ENCODE measurements at regions not wholly inside any gene's neighbourhood (a gene's known extent, or its start where the extent isn't known, plus 50 kb on each side); places are given as distances from the start of the nearest gene placed in this dataset.

DNA sequence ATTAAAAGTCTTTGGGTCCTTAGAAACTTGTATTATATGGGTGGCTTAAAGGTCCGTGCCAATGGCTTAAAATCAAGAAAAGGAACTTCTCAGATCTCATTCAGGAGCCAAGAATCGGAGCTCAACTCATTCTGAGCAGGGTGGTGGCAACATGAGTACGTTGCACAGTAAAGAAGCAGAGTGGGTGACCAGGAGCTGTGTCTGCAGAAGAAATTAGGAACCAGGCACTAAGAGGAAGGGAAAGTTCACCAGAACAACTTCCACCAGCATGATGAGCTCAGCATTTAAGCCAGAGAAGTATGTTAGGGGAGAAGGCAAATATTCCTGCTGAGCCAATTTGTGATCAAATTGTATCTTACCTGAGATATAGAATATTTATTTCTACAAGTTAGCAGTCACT, 236.0 kb upstream of the NRP1 start:
- TF ChIP-seq CTCF (IDR thresholded peaks at IDR 0.05; ENCODE audit: low read length) = no peak
- TF ChIP-seq EZH2 (IDR thresholded peaks at IDR 0.05; ENCODE audit: borderline replicate concordance, low read length) = no peak

Measured in OCI-LY1 (cell line).